ENCODE measurements at regions not wholly inside any gene's neighbourhood (a gene's known extent, or its start where the extent isn't known, plus 50 kb on each side); places are given as distances from the start of the nearest gene placed in this dataset.

DNA sequence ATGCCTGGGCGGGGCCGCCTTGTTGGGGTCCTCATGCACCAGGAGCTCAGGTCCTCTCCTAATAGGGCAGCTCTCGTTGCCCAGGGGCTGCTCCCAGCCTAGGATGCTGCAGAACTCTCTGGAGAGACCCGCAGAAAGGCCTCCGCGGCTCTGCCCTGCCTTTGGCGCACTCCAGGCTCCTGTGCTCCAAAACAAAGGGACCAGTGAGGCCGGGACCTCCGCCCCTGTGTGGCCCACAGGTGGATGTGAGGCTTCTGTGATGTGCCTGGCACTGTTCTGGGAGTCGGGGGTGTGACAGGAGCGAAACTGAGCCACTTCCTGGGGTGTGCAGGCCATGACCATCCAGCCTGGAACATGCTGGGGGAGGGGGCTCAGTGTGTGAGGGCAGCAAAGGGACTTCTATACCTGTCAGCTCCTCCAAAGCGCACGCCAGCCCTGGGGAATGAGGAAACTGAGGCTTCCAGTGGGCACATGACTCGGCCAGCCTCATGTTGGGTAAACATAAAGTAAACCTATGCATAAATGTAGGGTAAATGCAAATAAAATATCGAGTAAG, 153.2 kb downstream of the IRF8 start:
- no peak for DNase-seq (ENCODE audit: low read depth)
- TF ChIP-seq, protein P1, sequence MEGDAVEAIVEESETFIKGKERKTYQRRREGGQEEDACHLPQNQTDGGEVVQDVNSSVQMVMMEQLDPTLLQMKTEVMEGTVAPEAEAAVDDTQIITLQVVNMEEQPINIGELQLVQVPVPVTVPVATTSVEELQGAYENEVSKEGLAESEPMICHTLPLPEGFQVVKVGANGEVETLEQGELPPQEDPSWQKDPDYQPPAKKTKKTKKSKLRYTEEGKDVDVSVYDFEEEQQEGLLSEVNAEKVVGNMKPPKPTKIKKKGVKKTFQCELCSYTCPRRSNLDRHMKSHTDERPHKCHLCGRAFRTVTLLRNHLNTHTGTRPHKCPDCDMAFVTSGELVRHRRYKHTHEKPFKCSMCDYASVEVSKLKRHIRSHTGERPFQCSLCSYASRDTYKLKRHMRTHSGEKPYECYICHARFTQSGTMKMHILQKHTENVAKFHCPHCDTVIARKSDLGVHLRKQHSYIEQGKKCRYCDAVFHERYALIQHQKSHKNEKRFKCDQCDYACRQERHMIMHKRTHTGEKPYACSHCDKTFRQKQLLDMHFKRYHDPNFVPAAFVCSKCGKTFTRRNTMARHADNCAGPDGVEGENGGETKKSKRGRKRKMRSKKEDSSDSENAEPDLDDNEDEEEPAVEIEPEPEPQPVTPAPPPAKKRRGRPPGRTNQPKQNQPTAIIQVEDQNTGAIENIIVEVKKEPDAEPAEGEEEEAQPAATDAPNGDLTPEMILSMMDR (IDR thresholded peaks at IDR 0.05; ENCODE audit: low read depth, low read length, missing control alignments): no peak
- H3K4me3 ChIP-seq (ENCODE audit: low read depth, low read length): no peak overlapping the region

DNA sequence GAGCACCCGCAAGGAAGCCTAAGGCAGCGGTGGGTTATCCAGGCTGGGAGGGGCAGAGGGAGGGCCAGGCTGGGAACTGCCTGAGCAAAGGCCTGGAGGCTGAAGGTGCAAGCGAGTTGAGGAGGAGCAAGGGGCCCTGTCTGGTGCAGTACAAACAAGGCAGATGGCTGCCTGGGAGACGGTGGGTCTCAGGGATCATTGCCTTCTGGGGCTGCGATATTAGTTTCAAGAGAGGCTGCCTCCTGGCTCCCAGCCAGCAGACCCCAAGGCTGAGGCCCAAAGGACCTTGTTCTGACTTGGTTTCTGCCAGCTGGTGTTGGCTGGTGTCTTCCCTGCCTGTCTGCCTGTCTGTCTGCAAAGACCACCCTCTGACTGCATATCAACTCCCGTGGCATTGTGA, 154.0 kb downstream of the IRF8 start:
- TF ChIP-seq, protein P1 (IDR thresholded peaks at IDR 0.05; ENCODE audit: low read depth, low read length, missing control alignments): no peak
- no peak for DNase-seq (ENCODE audit: low read depth)
- H3K4me3 ChIP-seq (ENCODE audit: low read depth, low read length): no peak overlapping the region

DNA sequence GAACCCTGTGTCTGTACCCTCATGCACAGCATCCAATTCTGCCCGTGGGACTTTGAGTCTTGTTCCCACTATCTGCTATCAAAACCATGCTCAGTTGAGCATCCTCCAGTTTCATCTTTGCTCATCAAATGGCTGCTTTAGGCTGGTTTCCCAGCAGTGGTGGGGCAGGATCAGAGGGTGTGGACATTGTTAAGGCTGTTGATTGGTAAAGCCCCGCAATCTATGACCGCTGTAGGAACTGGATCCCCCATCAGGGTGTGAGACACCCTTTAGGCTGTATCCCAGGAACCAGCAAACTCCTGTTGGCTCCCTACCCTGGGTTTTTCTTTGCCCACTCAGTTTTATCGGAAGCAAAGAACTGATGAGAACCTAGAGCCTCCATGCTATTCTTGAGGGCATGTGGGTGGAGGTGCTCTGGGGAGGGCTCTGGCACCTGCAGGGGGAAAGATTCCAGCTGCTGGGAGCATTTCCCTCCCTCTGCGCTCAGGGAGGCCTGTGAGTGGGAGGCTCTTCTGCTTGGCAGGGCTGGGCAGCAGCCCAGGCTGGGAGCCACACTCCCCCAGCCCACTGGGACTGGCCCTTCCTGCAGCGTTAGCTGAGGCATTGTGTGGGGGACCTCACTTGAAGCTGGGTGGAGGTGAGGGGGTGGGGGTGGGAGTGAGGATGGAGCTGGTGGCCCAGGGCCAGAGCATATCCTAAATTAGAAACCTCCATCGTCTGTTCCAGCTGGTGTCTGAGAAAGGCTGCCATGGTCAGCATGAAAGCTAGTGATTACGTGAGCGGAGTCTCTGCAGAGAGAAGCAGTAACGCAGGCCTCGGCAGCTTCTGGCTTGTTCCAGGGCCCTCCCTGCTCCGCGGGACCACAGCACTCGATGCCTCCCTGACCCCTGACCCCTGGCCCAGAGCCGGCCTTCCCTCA, 160.6 kb downstream of the IRF8 start:
- TF ChIP-seq, protein P1 (IDR thresholded peaks at IDR 0.05; ENCODE audit: low read depth, low read length, missing control alignments): no peak
- H3K4me3 ChIP-seq (ENCODE audit: low read depth, low read length): no peak overlapping the region
- DNase-seq (ENCODE audit: low read depth): no peak

DNA sequence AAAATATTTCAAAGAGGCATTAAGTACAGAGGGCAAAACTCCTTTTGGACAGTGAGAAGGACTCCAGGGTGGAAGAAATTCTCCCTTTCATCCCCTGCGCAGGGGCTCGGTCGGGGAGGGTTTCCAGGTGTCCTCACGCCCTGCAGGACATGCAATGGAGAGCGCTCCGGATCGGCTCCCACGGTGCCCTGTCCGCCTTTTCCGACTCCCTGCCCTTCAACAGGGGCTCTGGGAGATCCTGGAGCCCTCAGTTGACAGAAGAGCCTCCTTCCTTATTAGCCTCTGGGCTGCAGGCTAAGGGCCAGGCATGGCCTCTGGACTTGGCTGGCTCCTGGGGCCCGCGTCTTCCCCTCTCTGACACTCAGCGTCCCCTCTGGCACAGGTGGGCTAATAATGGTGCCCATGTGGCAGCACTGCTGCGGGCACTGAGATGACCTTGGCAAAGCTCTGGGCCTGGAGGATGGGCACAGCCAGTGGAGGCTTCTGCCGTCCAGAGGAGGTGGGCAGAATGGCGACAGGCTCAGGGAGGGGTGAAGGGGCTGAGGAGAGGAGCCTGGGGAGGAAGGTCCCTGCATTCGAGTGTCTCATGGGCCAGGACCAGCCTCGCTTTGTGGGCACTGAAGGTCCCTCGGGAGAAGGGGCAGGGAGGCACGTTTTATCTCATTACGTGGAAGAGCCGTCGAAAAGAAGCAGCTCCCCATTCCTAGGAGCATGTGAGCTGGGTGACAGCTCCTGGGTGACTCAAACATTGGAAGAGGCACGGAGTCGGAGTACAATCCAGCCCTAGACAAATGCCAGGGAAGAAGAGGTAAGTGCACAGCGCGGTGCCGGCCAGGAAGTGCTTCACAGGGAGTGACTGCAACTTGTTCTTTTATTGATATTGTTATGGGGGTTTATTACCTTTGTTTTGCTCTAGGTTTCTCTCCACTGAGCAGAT, 161.7 kb downstream of the IRF8 start:
- H3K4me3 ChIP-seq (ENCODE audit: low read depth, low read length): no peak overlapping the region
- TF ChIP-seq, protein P1 (IDR thresholded peaks at IDR 0.05; ENCODE audit: low read depth, low read length, missing control alignments): no peak
- no peak for DNase-seq (ENCODE audit: low read depth)

DNA sequence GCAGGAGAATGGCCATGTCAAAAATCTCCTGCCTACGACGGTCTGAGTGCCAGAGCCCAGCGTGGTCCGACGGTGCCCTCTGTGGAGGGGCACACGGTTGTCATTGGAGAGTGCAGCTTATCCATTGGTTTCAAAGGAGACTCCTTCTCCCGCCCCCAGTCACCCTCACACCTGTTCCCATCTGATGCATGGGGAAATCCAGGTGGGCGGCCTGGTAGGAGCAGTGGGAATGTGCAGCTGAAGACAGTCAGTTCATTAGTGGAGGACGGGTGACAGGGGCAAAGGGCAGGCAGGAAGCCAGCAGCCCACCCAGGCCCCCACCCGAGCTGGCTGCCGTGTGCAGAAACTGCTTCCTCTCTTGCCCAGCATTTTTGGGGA, 162.3 kb downstream of the IRF8 start:
- TF ChIP-seq, protein P1 (IDR thresholded peaks at IDR 0.05; ENCODE audit: low read depth, low read length, missing control alignments): no peak
- no peak overlapping the region for H3K4me3 ChIP-seq (ENCODE audit: low read depth, low read length)

DNA sequence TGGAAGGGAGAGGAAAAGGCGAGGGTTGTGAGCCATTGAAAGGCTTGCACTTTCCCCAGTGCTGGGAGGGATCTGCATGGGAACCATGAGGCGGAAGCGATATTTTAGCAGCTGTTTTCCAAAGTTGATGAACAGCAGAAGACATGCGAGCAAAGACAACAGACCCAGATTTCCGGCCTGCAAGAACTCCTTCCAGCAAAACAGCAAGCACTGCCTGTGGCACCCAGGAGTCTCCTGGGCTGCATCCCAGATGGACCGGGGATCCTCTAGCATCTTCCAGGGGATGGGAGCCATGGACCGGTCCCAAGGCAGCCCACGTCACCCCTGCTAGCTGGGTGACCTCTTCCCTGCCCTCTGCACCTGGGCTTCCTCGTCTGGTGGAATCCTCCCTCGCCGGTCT, 162.8 kb downstream of the IRF8 start:
- TF ChIP-seq, protein P1 (IDR thresholded peaks at IDR 0.05; ENCODE audit: low read depth, low read length, missing control alignments): no peak
- H3K4me3 ChIP-seq (ENCODE audit: low read depth, low read length): no peak overlapping the region
- DNase-seq (ENCODE audit: low read depth): no peak

More for the DNA sequence above, 162.3 kb downstream of the IRF8 start:
- DNase-seq (ENCODE audit: low read depth): no peak

Measured in GM12864 (cell line).